Lower leg skin (tissue), 4 donors: ENCODE measurements at regions not wholly inside any gene's neighbourhood (a gene's known extent, or its start where the extent isn't known, plus 50 kb on each side); places are given as distances from the start of the nearest gene placed in this dataset.

ENCODE experiments used
- DNase-seq, 2 donors: peaks; one replicate each; pipeline ENCODE4 v3.0.0-alpha.2; 2019; ENCODE audit warnings: low spot score in 2 of 2
- H3K4me3 ChIP-seq: fragments of 200-600 bp; sonication (generic); 2 replicates; pipeline ENCODE4 v1.5.1; 2017; ENCODE audit warnings: mild to moderate bottlenecking, low read depth; ENCODE audit not compliant: poor library complexity, severe bottlenecking
- CTCF ChIP-seq, 3 donors: fragments of 450-650 bp; IDR thresholded peaks; one replicate each; pipeline ENCODE4 v1.5.1; 2016; ENCODE audit warnings: antibody characterized with exemption in 3 of 3, mild to moderate bottlenecking in 3 of 3, moderate library complexity in 2 of 3
- POLR2A ChIP-seq, 2 donors: fragments of 450-650 bp; IDR thresholded peaks; one replicate each; pipeline ENCODE4 v1.6.1; 2016 to 2017; ENCODE audit warnings: antibody characterized with exemption in 2 of 2, mild to moderate bottlenecking in 1 of 2, moderate library complexity in 1 of 2
- WGBS, 2 donors: methylation state at CpG; one replicate each; pipeline ENCODE4 v1.1.5; 2018; 5-methylcytosine and 5-hydroxymethylcytosine counted together
- intact Hi-C: fragments of 100-400 bp; cut with DNase I; formaldehyde crosslinking; loops from one replicate; pipeline ENCODE4 v1.15.0; 2023; ENCODE audit warnings: low total_unique reads

DNA sequence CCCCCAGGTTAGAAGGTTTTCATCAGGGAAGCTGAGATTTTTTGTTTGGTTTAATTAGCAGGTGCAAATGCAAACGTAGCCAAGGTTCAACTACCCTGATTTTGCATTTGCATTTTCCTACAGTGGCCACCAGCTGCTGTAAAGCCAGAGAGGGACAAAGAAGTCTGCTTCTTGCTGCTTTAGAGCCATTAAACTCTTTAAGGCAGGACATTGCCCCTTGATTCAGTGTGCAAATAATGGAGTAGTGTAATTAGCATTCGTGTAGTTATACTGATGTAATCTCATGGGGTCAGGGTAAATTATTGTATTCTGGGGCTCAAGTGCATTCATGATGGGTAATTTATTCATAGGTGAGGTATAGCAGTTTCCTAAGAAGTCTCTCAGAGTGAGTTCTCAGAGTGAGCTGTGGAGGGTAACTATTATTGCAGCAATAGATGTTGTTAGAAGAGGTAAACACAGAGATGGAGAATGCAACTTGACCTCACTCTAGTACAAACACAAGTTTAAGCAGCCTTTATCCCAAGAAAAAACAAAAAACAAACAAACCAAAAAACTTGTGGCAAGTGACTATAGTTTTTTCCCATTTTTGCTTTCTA lies 526.5 kb downstream of the KIF4B start:
- WGBS, 2 donors: 14 to 17% methylated on average over 2 of the region's 2 CpGs
- TF ChIP-seq POLR2A (IDR thresholded peaks at IDR 0.05): no peak
- TF ChIP-seq CTCF (IDR thresholded peaks at IDR 0.05): no peak
- no peak for DNase-seq
- H3K4me3 ChIP-seq: no peak overlapping the region
- intact Hi-C loops: no loop called here

DNA sequence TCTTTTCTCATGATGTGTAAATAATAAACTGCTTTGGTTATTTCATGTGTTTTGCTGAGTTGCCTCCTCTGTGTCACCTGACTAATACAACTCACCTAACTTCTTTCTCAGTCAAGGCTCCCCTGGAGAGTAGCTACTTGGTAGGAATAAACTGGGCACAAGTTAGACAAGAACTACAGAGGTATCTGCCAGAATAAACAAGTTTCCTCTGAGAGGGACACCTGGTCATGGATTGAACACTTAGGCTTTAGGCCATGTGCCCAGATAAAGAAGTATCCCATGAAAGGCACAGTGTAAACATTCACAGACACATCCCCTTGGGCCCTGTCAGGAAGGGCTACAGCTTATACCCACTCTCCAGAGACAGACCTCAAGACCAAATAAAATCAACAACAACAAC lies 532.5 kb downstream of the KIF4B start:
- no peak for TF ChIP-seq CTCF (IDR thresholded peaks at IDR 0.05)
- no peak for TF ChIP-seq POLR2A (IDR thresholded peaks at IDR 0.05)
- intact Hi-C loops: no loop called here
- DNase-seq: no peak

DNA sequence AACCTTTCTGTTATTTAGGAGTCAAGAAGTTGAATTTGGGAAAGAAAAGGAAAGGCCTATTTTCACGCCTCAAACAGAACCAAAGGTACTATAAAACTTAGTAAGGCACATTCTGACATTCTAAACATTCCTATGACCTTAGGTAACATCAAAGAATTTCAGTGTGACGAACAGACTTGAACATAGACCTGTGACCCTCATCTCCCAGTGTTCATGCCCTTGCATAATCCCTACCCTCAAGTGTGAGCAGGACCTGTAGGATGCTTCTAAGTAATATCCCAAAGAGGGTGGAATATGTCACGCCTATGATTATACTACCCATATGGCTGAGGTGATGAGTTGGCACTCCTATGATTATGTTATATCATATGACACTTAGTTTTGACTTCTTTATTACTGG lies 540.9 kb downstream of the KIF4B start:
- intact Hi-C loops: no loop called here
- WGBS, 2 donors: 66 to 72% methylated on average over 3 of the region's 3 CpGs
- TF ChIP-seq POLR2A (IDR thresholded peaks at IDR 0.05): no peak
- no peak for TF ChIP-seq CTCF (IDR thresholded peaks at IDR 0.05)

More for the DNA sequence above, 532.5 kb downstream of the KIF4B start:
- no peak overlapping the region for H3K4me3 ChIP-seq

GRCh38 chr5:155556222-155556621 lies 542.7 kb downstream of the KIF4B start:
- intact Hi-C loops: no loop called here
- 63 to 64% methylated on average over 1 of the region's 1 CpG for WGBS, 2 donors
- no peak overlapping the region for H3K4me3 ChIP-seq
- DNase-seq: no peak
- TF ChIP-seq POLR2A (IDR thresholded peaks at IDR 0.05): no peak
- TF ChIP-seq CTCF (IDR thresholded peaks at IDR 0.05): no peak

More for the DNA sequence above, 540.9 kb downstream of the KIF4B start:
- DNase-seq: no peak
- H3K4me3 ChIP-seq: no peak overlapping the region

GRCh38 chr5:155556700-155557099 lies 543.1 kb downstream of the KIF4B start:
- no peak for DNase-seq
- intact Hi-C loops: no loop called here
- TF ChIP-seq CTCF (IDR thresholded peaks at IDR 0.05) (no peak), POLR2A (IDR thresholded peaks at IDR 0.05) (no peak)
- no peak overlapping the region for H3K4me3 ChIP-seq

DNA sequence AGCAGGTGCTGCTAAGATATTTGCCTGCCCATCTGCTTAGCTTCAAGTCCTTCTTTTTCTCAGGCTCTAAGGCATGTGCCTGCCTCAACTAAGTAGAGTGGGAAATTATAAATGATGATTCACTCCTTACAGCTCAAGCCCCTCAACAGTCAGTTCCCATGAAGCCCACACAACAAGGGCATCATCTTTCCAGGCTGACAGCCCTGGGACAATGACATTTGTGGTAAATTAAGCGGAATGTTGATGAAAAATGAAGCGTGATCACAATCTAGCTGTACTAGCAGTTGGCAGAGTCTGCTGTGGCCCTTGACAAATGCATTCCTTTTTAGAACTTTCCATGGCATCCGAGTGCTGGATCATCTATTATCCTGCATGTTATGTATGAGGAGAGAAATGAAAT lies 548.6 kb downstream of the KIF4B start:
- DNase-seq: no peak
- WGBS, 2 donors: 80 to 86% methylated on average over 3 of the region's 3 CpGs
- TF ChIP-seq CTCF (IDR thresholded peaks at IDR 0.05) (no peak), POLR2A (IDR thresholded peaks at IDR 0.05) (no peak)
- H3K4me3 ChIP-seq: no peak overlapping the region
- intact Hi-C loops: no loop called here
